ENCODE measurements at regions not wholly inside any gene's neighbourhood (a gene's known extent, or its start where the extent isn't known, plus 50 kb on each side); places are given as distances from the start of the nearest gene placed in this dataset.
"Not testable (repeated sequence)": the region's sequence is repeated elsewhere in the genome, so short reads cannot be mapped to it uniquely, and the experiment has no call there.

DNA sequence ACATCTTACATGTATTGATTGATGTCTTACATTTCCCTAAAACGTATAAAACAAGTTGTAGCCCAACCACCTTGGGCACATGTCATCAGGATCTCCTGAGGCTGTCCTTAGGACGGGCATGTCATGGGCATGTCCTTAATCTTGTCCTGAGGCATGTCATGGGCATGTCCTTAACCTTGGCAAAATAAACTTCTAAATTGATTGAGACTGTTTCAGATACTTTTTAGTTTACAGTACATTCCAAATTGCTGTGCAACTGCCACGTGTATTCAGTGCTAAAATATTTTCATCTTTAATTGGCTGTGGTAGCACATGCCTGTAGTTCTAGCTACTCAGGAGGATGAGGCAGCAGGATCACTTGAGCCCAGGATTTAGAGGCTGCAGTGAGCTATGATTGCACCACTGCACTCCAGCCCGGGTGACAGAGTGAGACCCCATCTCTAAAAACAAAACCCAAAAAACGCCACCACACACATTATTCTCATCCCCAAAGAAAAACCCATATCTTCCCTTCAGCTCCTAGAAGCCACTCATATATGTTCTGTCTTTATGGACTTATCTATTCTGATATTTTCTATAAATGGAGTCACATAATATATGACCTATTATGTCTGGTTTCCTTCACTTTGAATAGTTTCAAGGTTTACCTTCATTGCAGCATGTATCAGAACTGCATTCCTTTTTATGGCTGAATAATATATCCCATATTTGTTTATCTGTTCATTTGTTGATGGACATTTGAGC, 96.0 kb upstream of the BTG3 start:
- H3K4me3 ChIP-seq (replicated peaks in 1 of 2; ENCODE audit: low read depth in 2 of 2, low read length in 2 of 2) = no peak overlapping the region
- DNase-seq (ENCODE audit: low read depth in 2 of 2) = no peak
- TF ChIP-seq, protein P1, sequence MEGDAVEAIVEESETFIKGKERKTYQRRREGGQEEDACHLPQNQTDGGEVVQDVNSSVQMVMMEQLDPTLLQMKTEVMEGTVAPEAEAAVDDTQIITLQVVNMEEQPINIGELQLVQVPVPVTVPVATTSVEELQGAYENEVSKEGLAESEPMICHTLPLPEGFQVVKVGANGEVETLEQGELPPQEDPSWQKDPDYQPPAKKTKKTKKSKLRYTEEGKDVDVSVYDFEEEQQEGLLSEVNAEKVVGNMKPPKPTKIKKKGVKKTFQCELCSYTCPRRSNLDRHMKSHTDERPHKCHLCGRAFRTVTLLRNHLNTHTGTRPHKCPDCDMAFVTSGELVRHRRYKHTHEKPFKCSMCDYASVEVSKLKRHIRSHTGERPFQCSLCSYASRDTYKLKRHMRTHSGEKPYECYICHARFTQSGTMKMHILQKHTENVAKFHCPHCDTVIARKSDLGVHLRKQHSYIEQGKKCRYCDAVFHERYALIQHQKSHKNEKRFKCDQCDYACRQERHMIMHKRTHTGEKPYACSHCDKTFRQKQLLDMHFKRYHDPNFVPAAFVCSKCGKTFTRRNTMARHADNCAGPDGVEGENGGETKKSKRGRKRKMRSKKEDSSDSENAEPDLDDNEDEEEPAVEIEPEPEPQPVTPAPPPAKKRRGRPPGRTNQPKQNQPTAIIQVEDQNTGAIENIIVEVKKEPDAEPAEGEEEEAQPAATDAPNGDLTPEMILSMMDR (IDR thresholded peaks at IDR 0.05; ENCODE audit: low read depth, low read length) = no peak

DNA sequence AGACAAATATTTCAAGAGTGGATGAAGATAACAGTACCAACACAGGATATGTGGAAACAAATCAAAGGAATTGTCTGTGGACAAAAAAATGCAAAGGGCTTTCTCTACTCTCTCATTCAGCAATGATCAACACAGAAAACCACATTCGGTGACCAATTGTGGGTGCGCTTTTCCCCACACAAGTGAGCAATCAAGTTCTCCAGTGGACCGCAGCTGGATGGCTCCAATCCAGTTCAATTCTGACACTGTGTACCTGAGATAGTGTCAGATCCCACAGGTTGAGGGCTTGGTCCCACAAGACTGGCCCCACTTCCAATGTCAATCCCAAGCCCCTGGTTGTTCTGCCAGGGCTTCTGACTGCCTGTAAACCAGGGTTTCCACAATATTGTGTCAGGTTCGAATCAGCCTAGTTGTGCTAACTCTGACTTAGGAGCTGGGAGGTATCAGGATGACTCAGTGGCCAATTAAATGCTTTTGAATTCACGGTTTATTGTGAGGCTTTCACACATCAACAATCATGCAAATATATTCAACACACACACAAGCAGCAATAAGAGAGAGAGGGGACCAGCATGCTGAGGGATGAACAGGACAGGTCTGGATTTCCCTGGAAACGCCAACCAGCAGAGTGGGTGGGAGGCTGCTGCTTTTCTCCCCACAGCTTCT, 87.0 kb upstream of the BTG3 start:
- DNase-seq (ENCODE audit: low read depth in 2 of 2) = no peak
- TF ChIP-seq, protein P1 (IDR thresholded peaks at IDR 0.05; ENCODE audit: low read depth, low read length) = no peak

DNA sequence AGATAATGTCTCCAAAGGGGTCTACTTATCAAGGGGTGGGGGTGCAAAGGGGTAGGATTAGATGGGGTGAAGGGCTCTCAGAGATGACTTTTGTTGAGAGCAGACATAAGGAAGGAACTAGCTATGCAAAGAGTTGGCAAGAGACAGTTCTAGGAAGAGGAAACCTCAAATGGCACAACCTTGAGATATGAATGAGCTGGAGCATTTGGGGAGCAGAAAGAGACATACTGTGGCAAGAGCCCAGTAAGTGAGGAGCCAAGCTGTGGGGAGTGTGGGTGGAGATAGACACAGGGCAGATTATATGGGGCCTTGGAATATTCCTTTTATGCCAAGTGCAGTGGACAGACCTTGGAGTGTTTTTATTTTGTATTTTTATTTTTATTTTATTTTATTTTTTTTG, 84.8 kb upstream of the BTG3 start:
- TF ChIP-seq, protein P1 (IDR thresholded peaks at IDR 0.05; ENCODE audit: low read depth, low read length) = no peak
- DNase-seq (ENCODE audit: low read depth in 2 of 2) = no peak
- no peak overlapping the region for H3K4me3 ChIP-seq (replicated peaks in 1 of 2; ENCODE audit: low read depth in 2 of 2, low read length in 2 of 2)

More for the DNA sequence above, 87.0 kb upstream of the BTG3 start:
- H3K4me3 ChIP-seq (replicated peaks in 1 of 2; ENCODE audit: low read depth in 2 of 2, low read length in 2 of 2) = no peak overlapping the region

DNA sequence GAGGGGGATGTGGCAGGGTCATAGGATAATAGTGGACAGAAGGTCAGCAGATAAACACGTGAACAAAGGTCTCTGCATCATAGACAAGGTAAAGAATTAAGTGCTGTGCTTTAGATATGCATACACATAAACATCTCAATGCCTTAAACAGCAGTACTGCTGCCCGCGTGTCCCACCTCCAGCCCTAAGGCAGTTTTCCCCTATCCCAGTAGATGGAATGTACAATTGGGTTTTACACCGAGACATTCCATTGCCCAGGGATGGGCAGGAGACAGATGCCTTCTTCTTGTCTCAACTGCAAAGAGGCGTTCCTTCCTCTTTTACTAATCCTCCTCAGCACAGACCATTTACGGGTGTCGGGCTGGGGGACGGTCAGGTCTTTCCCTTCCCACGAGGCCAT, 81.7 kb upstream of the BTG3 start:
- DNase-seq (ENCODE audit: low read depth in 2 of 2); H3K4me3 ChIP-seq (replicated peaks in 1 of 2; ENCODE audit: low read depth in 2 of 2, low read length in 2 of 2): not testable (repeated sequence)

DNA sequence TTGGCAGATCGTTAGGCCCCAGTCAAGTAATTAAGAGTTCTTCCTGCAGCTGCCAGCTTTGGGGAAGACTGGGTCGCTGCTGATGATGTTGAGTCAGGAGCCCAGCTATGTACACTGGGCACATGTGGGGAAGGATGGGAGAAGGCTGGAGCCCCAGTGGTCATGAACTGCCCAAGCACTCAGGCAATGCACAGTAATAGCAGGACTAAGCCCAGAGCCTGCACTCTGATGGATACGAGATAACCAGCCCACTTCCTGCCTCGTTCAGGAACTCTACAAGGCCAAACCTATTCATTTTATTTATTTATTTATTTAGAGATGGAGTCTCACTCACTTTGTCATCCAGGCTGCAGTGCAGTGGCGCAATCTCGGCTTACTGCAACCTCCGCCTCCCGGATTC, 81.1 kb upstream of the BTG3 start:
- no peak overlapping the region for H3K4me3 ChIP-seq (replicated peaks in 1 of 2; ENCODE audit: low read depth in 2 of 2, low read length in 2 of 2)
- TF ChIP-seq, protein P1 (IDR thresholded peaks at IDR 0.05; ENCODE audit: low read depth, low read length) = no peak
- DNase-seq (ENCODE audit: low read depth in 2 of 2) = no peak

DNA sequence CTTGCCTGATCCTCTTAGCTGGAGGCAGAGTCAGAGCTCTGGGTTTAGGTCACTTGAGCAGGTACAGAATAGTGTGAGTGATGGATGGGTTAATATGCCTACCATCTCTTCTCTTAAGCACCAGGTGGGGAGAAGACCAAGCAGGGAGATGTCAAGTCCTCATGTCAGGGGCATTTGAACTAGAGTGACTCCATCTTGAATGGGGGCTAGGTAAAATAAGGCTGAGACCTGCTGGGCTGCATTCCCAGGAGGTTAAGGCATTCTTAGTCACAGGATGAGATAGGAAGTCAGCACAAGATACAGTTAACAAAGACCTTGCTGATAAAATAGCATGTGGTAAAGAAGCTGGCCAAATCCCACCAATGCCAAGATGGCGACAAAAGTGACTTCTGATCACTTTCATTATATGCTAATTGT, 77.4 kb upstream of the BTG3 start:
- TF ChIP-seq, protein P1 (IDR thresholded peaks at IDR 0.05; ENCODE audit: low read depth, low read length) = no peak
- DNase-seq (ENCODE audit: low read depth in 2 of 2) = no peak
- H3K4me3 ChIP-seq (replicated peaks in 1 of 2; ENCODE audit: low read depth in 2 of 2, low read length in 2 of 2) = no peak overlapping the region

Data from cardiac fibroblast (primary cell).